Neural cell (in vitro differentiated cells): ENCODE measurements at regions not wholly inside any gene's neighbourhood (a gene's known extent, or its start where the extent isn't known, plus 50 kb on each side); places are given as distances from the start of the nearest gene placed in this dataset.

Experiments used
- CTCF ChIP-seq: fragments of 450-650 bp; IDR thresholded peaks from 2 replicates; pipeline ENCODE4 v1.5.1; 2014; ENCODE audit warnings: antibody characterized with exemption, mild to moderate bottlenecking, moderate library complexity; ENCODE audit not compliant: poor library complexity, severe bottlenecking
- RAD21 ChIP-seq: fragments of 450-650 bp; conservative IDR thresholded peaks from 2 replicates; pipeline ENCODE4 v1.6.1; 2014; ENCODE audit warnings: antibody characterized with exemption, mild to moderate bottlenecking, moderate library complexity

- no peak for TF ChIP-seq RAD21
- no peak for TF ChIP-seq CTCF
Measured at GRCh38 chr13:110045919-110046318, 259.5 kb upstream of the IRS2 start.
